NCI-H82 (cell line): ENCODE measurements at regions not wholly inside any gene's neighbourhood (a gene's known extent, or its start where the extent isn't known, plus 50 kb on each side); places are given as distances from the start of the nearest gene placed in this dataset.
"Not testable (repeated sequence)": the region's sequence is repeated elsewhere in the genome, so short reads cannot be mapped to it uniquely, and the experiment has no call there.

Experiments
- DNase-seq: peaks from one replicate; lab custom pipeline; 2025; lab: John Stamatoyannopoulos, UW

- DNase-seq, result no peak
Measured at GRCh38 chr4:23956601-23957364, 66.9 kb upstream of the PPARGC1A start.

- no peak for DNase-seq
Measured at GRCh38 chr4:23952258-23952657, 62.4 kb upstream of the PPARGC1A start.

- no peak for DNase-seq
Measured at GRCh38 chr4:23947826-23948225, 58.0 kb upstream of the PPARGC1A start.

GRCh38 chr4:23946299-23946698 is 56.5 kb upstream of the PPARGC1A start:
- no peak for DNase-seq

- DNase-seq, result no peak
Measured at GRCh38 chr4:23945451-23946017, 55.7 kb upstream of the PPARGC1A start.

- DNase-seq, result not testable (repeated sequence)
Measured at GRCh38 chr4:23944556-23944955, 54.7 kb upstream of the PPARGC1A start.

- DNase-seq, result no peak
Measured at GRCh38 chr4:23943478-23943877, 53.6 kb upstream of the PPARGC1A start.

- no peak for DNase-seq
Measured at GRCh38 chr4:23942471-23942870, 52.6 kb upstream of the PPARGC1A start.
